Osteocyte (in vitro differentiated cells): ENCODE measurements at regions not wholly inside any gene's neighbourhood (a gene's known extent, or its start where the extent isn't known, plus 50 kb on each side); places are given as distances from the start of the nearest gene placed in this dataset.

Source experiments
- DNase-seq: peaks from one replicate; pipeline ENCODE4 v3.0.0; 2021; ENCODE audit warnings: mixed read lengths; ENCODE audit not compliant: unreplicated experiment; ENCODE audit errors: extremely low spot score
- H3K27ac Mint-ChIP-seq: one replicate; pipeline ENCODE4 v1.8.0; 2021; ENCODE audit warnings: mild to moderate bottlenecking, mixed read lengths; ENCODE audit not compliant: unreplicated experiment
- H3K27me3 Mint-ChIP-seq: one replicate; pipeline ENCODE4 v1.8.0; 2021; ENCODE audit warnings: mixed read lengths; ENCODE audit not compliant: unreplicated experiment
- H3K36me3 Mint-ChIP-seq: one replicate; pipeline ENCODE4 v1.8.0; 2021; ENCODE audit warnings: mixed read lengths; ENCODE audit not compliant: unreplicated experiment
- H3K4me1 Mint-ChIP-seq: one replicate; pipeline ENCODE4 v1.8.0; 2021; ENCODE audit warnings: mixed read lengths; ENCODE audit not compliant: unreplicated experiment
- H3K4me3 Mint-ChIP-seq: one replicate; pipeline ENCODE4 v1.8.0; 2021; ENCODE audit warnings: mild to moderate bottlenecking, moderate library complexity, mixed read lengths; ENCODE audit not compliant: unreplicated experiment
- H3K9me3 Mint-ChIP-seq: one replicate; pipeline ENCODE4 v1.8.0; 2021; ENCODE audit warnings: mixed read lengths; ENCODE audit not compliant: unreplicated experiment
- TF ChIP-seq, protein P1 (sequence below): fragments of 200-600 bp; sonication (generic); IDR thresholded peaks from 2 replicates; pipeline ENCODE4 v1.5.0; 2021; ENCODE audit warnings: antibody characterized with exemption, mild to moderate bottlenecking, moderate library complexity

GRCh38 chr2:15731213-15731888, 139.7 kb downstream of the DDX1 start:
- H3K36me3 Mint-ChIP-seq: no peaks in the 10 kb centered on the region
- no peak overlapping the region for H3K4me3 Mint-ChIP-seq
- DNase-seq: no peak
- no peaks in the 10 kb centered on the region for H3K9me3 Mint-ChIP-seq
- peaks cover 16% of the 10 kb centered on the region for H3K27me3 Mint-ChIP-seq
- TF ChIP-seq, protein P1, sequence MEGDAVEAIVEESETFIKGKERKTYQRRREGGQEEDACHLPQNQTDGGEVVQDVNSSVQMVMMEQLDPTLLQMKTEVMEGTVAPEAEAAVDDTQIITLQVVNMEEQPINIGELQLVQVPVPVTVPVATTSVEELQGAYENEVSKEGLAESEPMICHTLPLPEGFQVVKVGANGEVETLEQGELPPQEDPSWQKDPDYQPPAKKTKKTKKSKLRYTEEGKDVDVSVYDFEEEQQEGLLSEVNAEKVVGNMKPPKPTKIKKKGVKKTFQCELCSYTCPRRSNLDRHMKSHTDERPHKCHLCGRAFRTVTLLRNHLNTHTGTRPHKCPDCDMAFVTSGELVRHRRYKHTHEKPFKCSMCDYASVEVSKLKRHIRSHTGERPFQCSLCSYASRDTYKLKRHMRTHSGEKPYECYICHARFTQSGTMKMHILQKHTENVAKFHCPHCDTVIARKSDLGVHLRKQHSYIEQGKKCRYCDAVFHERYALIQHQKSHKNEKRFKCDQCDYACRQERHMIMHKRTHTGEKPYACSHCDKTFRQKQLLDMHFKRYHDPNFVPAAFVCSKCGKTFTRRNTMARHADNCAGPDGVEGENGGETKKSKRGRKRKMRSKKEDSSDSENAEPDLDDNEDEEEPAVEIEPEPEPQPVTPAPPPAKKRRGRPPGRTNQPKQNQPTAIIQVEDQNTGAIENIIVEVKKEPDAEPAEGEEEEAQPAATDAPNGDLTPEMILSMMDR: no peak
- peaks cover 63% of the 10 kb centered on the region for H3K4me1 Mint-ChIP-seq
- H3K27ac Mint-ChIP-seq: no peak overlapping the region

DNA sequence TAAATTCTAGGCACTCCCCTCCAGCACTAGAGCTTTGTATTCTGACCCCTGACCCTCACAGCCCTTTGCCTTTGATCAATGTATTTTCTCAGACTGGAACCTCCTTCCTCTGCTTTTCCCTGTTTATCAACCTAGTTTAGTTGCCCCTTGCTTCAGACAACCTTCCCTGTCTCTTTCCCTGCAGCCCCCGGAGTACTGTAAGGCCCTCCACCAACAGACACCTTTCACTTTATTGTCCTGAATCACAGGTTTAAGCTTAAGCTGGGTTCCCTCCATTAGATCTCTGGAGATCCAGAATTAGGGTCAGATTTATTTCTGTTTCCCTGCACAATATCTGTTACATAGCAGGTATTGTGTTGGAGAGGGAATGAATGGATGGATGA, 140.2 kb downstream of the DDX1 start:
- Mint-ChIP-seq H3K4me3 (no peak overlapping the region), H3K27ac (no peak overlapping the region), H3K4me1 (peaks cover 63% of the 10 kb centered on the region), H3K27me3 (peaks cover 11% of the 10 kb centered on the region), H3K9me3 (no peaks in the 10 kb centered on the region), H3K36me3 (no peaks in the 10 kb centered on the region)
- no peak for DNase-seq
- TF ChIP-seq, protein P1: no peak

GRCh38 chr2:15732341-15733077, 140.8 kb downstream of the DDX1 start:
- Mint-ChIP-seq H3K4me3 (no peak overlapping the region), H3K27me3 (peaks cover 5% of the 10 kb centered on the region), H3K9me3 (no peaks in the 10 kb centered on the region), H3K27ac (no peak overlapping the region), H3K4me1 (peaks cover 63% of the 10 kb centered on the region), H3K36me3 (no peaks in the 10 kb centered on the region)
- DNase-seq: no peak
- TF ChIP-seq, protein P1: no peak

- TF ChIP-seq, protein P1: no peak
- Mint-ChIP-seq H3K4me1 (peaks cover 63% of the 10 kb centered on the region), H3K27ac (peak overlapping the region; percentile 42), H3K36me3 (no peaks in the 10 kb centered on the region), H3K4me3 (peak overlapping the region; percentile 47), H3K27me3 (peaks cover 3% of the 10 kb centered on the region), H3K9me3 (no peaks in the 10 kb centered on the region)
- DNase-seq: no peak
Observed at GRCh38 chr2:15733867-15734673, 142.4 kb downstream of the DDX1 start.
